AG04449 (cell line): ENCODE measurements at regions not wholly inside any gene's neighbourhood (a gene's known extent, or its start where the extent isn't known, plus 50 kb on each side); places are given as distances from the start of the nearest gene placed in this dataset.

Source experiments
- CTCF ChIA-PET: fragments of 350-600 bp; formaldehyde crosslinking; extraction: SDS; loops from one replicate; lab custom pipeline; 2021; ENCODE audit warnings: antibody characterized with exemption; lab: Yijun Ruan, JAX
- POLR2A ChIA-PET: fragments of 400-600, 350-600 bp; formaldehyde crosslinking; extraction: SDS; loops from one replicate; lab custom pipeline; 2020; ENCODE audit warnings: antibody characterized with exemption, inconsistent platforms; lab: Yijun Ruan, JAX
- DNase-seq: peaks from one replicate; pipeline ENCODE4 v3.0.0-alpha.2; 2010; ENCODE audit warnings: low read depth, low spot score
- H3K4me3 ChIP-seq: 2 replicates; pipeline ENCODE4 v1.5.1; 2011; ENCODE audit warnings: low read depth, mild to moderate bottlenecking, control low read depth, low read length
- TF ChIP-seq, protein P1 (sequence below): IDR thresholded peaks from one replicate; pipeline ENCODE4 v1.5.1; 2011; ENCODE audit warnings: mild to moderate bottlenecking, moderate library complexity, low read length, control low read depth, inconsistent platforms; ENCODE audit not compliant: insufficient read depth; ENCODE audit errors: missing control alignments

DNA sequence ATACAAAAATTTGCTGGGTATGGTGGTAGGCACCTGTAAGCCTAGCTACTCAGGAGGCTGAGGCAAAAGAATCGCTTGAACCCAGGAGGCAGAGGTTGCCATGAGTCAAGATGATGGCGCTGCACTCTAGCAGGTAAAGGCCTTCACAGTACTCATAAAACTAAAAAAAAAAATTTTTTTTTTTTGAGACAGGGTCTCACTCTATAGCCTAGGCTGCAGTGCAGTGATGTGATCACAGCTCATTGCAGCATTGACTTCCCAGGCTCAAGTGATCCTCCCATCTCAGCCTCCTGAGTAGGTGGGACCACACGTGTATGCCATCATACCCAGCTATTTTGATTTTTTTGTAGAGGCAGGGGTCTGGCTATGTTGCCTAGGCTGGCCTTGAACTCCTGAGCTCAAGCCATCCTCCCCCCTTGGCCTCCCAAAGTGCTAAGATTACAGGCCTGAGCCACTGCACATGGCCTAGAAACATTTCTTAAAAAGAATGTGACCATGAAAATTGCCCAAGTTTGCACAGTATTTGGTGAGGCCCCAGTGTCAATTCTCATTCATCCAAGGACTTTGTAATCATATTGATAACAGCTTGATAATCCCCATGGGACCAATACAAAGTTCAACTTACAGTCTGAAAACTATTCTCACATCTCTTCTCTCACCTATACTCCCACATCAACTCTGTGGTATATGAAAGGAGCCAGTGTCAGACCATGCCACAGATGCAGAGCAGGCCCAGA lies 64.2 kb upstream of the MYCN start:
- no peak for DNase-seq
- no peak overlapping the region for H3K4me3 ChIP-seq
- ChIA-PET CTCF (no interaction called here), POLR2A (no interaction called here)
- TF ChIP-seq, protein P1, sequence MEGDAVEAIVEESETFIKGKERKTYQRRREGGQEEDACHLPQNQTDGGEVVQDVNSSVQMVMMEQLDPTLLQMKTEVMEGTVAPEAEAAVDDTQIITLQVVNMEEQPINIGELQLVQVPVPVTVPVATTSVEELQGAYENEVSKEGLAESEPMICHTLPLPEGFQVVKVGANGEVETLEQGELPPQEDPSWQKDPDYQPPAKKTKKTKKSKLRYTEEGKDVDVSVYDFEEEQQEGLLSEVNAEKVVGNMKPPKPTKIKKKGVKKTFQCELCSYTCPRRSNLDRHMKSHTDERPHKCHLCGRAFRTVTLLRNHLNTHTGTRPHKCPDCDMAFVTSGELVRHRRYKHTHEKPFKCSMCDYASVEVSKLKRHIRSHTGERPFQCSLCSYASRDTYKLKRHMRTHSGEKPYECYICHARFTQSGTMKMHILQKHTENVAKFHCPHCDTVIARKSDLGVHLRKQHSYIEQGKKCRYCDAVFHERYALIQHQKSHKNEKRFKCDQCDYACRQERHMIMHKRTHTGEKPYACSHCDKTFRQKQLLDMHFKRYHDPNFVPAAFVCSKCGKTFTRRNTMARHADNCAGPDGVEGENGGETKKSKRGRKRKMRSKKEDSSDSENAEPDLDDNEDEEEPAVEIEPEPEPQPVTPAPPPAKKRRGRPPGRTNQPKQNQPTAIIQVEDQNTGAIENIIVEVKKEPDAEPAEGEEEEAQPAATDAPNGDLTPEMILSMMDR = no peak

DNA sequence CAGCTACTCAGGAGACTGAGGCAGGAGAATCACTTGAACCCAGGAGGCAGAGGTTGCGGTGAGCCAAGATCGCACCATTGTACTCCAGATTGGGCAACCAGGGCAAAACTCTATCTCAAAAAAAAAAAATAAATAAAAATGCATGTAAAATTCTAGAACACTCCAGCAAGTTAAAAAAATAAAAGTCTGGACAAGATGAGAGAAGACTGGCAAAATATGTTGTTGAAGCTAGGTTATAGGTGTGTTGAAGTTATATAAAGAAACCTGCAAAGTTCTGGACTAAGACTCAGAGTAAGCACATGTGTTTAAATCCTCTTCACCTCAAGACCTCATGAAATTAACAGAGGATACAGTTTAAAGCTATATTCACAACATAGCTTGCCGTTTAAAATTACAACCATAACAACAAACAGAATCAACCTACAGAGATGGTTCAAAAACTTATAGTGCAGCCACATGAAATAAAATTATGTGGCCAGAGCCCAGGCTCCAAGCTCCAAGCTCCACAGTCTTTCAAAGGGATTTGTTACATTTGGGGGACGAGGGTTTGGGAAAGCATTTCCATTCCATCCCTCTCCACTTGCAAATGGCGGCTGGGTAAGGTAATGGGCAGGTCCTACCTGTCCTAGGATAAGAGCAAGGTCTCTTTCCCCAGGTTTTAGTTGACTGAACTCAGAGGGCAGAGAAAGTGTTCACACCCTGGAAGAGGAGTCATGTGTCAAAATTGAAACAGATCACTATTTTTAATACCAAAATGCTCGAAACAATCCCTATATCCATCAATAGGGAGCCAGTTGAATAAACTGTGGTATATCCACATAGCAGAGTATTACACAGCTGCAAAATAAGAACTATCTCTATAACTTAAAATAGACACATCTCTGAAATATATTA lies 59.9 kb upstream of the MYCN start:
- TF ChIP-seq, protein P1 = no peak
- ChIA-PET POLR2A (no interaction called here), CTCF (no interaction called here)
- DNase-seq = no peak
- H3K4me3 ChIP-seq = no peak overlapping the region

DNA sequence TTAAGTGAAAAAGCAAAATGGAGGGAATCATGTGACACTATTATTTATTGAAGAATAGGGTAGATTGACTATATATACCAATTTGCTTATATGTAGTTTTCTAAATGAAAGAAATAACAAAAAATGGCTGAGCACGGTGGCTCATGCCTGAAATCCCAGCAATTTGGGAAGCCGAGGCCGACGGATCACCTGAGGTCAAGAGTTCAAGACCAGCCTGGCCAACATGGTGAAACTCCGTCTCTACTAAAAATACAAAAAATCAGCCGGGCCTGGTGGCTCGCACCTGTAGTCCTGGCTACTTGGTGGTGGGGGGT lies 59.3 kb upstream of the MYCN start:
- no peak overlapping the region for H3K4me3 ChIP-seq
- TF ChIP-seq, protein P1 = no peak
- DNase-seq = no peak
- ChIA-PET CTCF (no interaction called here), POLR2A (no interaction called here)

DNA sequence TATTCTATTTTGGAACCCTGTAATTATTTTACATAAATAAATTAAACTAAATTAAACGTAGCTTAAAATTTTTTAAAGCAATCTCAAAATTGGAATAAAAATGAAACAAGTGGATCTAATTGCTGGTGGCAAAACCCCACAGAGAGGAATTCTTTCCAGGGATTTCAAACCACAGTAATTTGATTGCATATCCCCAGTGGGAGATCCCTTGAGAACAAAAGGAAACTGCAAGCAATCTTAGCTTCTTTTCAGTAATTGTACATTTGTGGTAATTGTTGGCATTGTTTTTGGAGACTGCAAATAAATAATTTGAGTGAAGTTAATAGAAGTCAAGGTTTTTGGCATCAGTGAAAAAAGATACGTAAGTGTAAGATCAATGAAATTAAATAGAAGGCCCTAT lies 58.7 kb upstream of the MYCN start:
- TF ChIP-seq, protein P1 = no peak
- ChIA-PET POLR2A (no interaction called here), CTCF (no interaction called here)
- DNase-seq = no peak
- H3K4me3 ChIP-seq = no peak overlapping the region

DNA sequence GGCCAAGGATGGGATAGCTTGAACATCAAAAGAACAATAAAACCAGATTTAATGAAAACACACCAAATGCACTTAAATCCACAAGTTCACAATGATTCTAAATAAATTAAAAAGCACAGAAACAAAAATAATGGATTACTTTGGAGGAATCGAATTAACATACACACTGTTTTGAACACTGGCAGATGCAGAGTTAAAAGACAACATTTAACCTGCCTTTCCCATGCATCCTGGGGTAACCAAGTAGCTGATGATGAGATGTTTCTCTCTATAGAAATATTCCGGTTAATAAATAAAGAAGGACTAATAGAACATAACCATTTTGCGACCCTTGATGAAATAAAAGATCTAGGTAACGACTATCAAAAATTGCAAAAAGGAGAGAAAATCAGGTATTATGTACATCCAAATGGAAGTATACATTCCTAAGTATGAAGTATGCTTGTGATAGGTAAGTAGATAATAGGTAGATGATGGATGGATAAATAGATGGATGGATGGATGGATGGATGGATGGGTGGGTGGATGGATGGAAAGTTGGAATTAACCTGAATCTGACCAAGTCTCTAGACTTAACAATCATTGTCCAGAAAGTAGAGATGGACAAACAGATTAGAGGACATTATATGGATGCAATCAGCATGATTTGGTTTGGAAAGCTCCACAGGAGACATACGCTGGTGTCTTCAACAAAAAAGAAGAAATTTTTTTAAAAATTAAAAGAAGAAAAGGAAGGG lies 57.4 kb upstream of the MYCN start:
- ChIA-PET POLR2A (no interaction called here), CTCF (interaction anchor here (0.7 kb wide), 1 partner anchor 1690 kb away, joined by 4 read pairs; no protein-coding TSS in a partner anchor)
- H3K4me3 ChIP-seq = no peak overlapping the region
- DNase-seq = no peak
- TF ChIP-seq, protein P1 = no peak

DNA sequence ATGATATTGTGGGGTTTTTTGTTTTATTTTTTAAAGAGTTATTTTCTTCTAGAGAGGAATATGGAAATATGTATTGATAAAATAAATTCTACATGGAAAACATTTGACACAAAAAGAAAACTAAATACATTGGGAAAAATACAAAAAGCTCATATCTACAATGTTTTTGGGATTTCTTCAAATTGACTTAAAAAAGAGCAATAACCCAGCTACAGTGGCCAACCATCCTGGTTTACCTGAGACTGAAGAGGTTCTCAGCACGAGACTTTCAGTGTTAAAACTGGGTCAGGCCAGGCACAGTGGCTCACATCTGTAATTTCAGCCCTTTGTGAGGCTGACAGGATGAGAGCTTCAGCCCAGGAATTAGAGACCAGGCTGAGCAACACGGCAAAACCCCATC lies 56.7 kb upstream of the MYCN start:
- POLR2A ChIA-PET = no interaction called here
- no peak overlapping the region for H3K4me3 ChIP-seq
- CTCF ChIA-PET = no interaction called here
- TF ChIP-seq, protein P1 = no peak
- DNase-seq = no peak
